ENCODE measurements at regions not wholly inside any gene's neighbourhood (a gene's known extent, or its start where the extent isn't known, plus 50 kb on each side); places are given as distances from the start of the nearest gene placed in this dataset.
"Not testable (repeated sequence)": the region's sequence is repeated elsewhere in the genome, so short reads cannot be mapped to it uniquely, and the experiment has no call there.

DNA sequence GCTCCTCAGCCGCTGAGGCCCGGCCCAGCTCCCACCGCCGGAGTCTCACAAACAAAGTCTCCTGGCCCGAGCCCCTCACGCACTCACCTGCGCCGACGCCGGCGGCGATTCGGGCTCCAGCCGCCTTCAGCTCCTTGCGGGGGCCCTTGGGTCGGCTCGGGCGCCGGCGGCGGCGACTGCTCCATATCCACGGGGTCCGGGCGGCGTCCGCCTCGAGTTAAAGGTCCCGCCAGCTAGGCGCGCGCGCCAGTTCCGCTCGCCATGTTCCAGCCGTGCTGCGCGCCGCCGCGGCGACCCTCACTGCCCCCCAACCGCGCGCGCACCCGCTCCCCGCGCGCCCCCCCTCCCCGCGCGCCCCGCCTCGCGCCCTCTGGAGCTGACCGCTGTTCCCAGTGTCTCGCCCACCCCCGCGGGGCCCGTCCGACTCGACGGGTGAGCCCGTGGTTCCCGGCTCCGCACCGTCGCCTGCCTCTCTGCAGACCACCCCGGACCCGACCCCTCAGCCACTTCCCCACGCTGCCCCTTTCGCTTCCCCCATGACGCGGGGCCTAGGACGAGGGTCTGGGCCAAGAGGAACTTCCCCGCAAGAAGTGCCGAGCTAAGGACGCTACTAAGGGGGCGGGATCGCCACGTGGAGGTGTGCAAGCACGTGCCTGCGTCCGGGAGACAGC lies 396.1 kb downstream of the ZNF33B start:
- H3F3A ChIP-seq (ENCODE audit: insufficient read depth, low read depth): no peaks in the 10 kb centered on the region
- H4K20me1 ChIP-seq (ENCODE audit: insufficient read depth): no peaks in the 10 kb centered on the region
- H2AFZ ChIP-seq: no peak overlapping the region
- DNase-seq: no peak
- no TSS peak for BruUV-seq (replicated peaks)
- intact Hi-C loops (cut with micrococcal nuclease; ENCODE audit: unreplicated experiment): no loop called here
- no peaks in the 10 kb centered on the region for H3K36me3 ChIP-seq (ENCODE audit: low read depth)
- TF ChIP-seq EZH2 (IDR thresholded peaks at IDR 0.05; ENCODE audit: low read depth): no peak
- TF ChIP-seq, protein P1, sequence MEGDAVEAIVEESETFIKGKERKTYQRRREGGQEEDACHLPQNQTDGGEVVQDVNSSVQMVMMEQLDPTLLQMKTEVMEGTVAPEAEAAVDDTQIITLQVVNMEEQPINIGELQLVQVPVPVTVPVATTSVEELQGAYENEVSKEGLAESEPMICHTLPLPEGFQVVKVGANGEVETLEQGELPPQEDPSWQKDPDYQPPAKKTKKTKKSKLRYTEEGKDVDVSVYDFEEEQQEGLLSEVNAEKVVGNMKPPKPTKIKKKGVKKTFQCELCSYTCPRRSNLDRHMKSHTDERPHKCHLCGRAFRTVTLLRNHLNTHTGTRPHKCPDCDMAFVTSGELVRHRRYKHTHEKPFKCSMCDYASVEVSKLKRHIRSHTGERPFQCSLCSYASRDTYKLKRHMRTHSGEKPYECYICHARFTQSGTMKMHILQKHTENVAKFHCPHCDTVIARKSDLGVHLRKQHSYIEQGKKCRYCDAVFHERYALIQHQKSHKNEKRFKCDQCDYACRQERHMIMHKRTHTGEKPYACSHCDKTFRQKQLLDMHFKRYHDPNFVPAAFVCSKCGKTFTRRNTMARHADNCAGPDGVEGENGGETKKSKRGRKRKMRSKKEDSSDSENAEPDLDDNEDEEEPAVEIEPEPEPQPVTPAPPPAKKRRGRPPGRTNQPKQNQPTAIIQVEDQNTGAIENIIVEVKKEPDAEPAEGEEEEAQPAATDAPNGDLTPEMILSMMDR (conservative IDR thresholded peaks at IDR 0.05): no peak
- no peaks in the 10 kb centered on the region for H3K9me2 ChIP-seq (ENCODE audit: insufficient read depth)
- no peaks in the 10 kb centered on the region for H3K79me2 ChIP-seq (ENCODE audit: low read depth)
- no peaks in the 10 kb centered on the region for H3K4me1 ChIP-seq (replicated peaks; ENCODE audit: insufficient read depth)
- H3K4me2 ChIP-seq: no peak overlapping the region
- no peak overlapping the region for H3K27ac ChIP-seq
- CTCF ChIA-PET: no interaction called here
- POLR2A ChIA-PET (ENCODE audit: unreplicated experiment): no interaction called here
- no peaks in the 10 kb centered on the region for H3K27me3 ChIP-seq (ENCODE audit: insufficient read depth, low read depth)
- H3K4me3 ChIP-seq: no peak overlapping the region
- no peaks in the 10 kb centered on the region for H3K9me3 ChIP-seq (ENCODE audit: insufficient read depth, low read depth)

DNA sequence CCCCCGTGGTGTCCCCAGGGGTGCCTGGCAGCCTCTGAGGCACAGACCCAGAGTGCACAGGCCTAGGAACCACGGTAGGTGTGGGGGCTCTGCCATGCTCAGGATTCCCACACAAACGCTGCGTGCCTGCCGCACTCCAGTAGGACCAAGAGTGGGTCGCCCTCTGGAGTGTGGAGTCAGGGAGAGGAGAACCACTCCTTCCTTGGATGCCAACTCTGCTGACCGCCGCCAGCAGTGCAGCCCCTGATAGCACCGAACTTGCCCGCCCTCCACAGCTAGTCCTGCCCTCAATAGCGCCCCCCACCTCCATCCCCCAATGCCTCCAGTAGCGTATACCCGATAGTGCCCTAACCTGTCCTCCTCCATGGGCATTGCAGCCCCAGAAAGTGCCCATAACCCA lies 402.0 kb downstream of the ZNF33B start:
- CTCF ChIA-PET; H3F3A ChIP-seq (ENCODE audit: insufficient read depth, low read depth); BruUV-seq (replicated peaks); intact Hi-C loops (cut with micrococcal nuclease; ENCODE audit: unreplicated experiment); H3K4me2 ChIP-seq; H3K4me3 ChIP-seq; H3K4me1 ChIP-seq (replicated peaks; ENCODE audit: insufficient read depth); H3K27ac ChIP-seq; DNase-seq; H4K20me1 ChIP-seq (ENCODE audit: insufficient read depth); H3K27me3 ChIP-seq (ENCODE audit: insufficient read depth, low read depth); H3K9me3 ChIP-seq (ENCODE audit: insufficient read depth, low read depth); H3K9me2 ChIP-seq (ENCODE audit: insufficient read depth); H3K36me3 ChIP-seq (ENCODE audit: low read depth); POLR2A ChIA-PET (ENCODE audit: unreplicated experiment); H3K79me2 ChIP-seq (ENCODE audit: low read depth); H2AFZ ChIP-seq: not testable (repeated sequence)

DNA sequence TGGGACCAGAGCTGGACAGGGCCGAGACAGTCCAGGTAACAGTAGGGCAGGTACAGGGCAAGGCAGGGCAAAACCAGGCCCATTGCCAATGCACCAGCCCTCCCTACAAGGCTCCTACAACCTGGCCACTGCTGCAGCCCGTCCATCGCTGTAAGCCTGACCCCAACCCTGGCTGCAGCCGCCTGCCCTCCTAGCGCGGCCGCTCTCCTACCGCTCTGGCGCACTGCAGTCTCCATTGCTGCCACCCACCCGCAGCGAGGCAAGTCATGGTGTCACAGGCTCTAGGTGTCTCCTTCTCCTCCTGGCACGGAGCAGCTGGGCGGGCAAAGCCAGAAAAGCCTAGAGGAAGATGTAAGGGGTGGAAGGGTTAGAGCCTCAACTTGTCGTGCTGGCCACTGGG lies 402.6 kb downstream of the ZNF33B start:
- H3K4me2 ChIP-seq; DNase-seq; H3K27me3 ChIP-seq (ENCODE audit: insufficient read depth, low read depth); H3K4me1 ChIP-seq (replicated peaks; ENCODE audit: insufficient read depth); H3K9me3 ChIP-seq (ENCODE audit: insufficient read depth, low read depth); BruUV-seq (replicated peaks); H4K20me1 ChIP-seq (ENCODE audit: insufficient read depth); H2AFZ ChIP-seq; H3K4me3 ChIP-seq; H3F3A ChIP-seq (ENCODE audit: insufficient read depth, low read depth); H3K79me2 ChIP-seq (ENCODE audit: low read depth); H3K36me3 ChIP-seq (ENCODE audit: low read depth); POLR2A ChIA-PET (ENCODE audit: unreplicated experiment); H3K9me2 ChIP-seq (ENCODE audit: insufficient read depth); intact Hi-C loops (cut with micrococcal nuclease; ENCODE audit: unreplicated experiment); CTCF ChIA-PET; H3K27ac ChIP-seq: not testable (repeated sequence)

DNA sequence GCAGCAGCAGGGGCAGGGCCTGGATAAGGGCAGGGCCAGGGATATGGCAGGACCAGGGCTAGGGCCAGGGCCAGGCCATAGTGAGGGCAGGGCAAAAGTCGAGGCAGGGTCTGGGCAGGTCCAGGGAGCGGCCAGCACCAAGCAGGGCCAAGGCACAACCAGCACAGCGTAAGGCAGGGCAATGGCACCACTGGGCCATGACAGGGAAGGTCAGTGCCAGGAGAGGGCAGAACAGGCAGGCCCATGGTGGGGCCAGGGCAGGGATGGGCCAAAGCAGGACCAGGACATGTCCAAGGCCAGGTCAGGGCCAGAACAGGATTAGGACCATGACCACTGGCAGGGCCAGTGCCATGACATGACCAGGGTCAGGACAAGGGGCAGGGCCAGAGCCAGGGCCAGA lies 403.1 kb downstream of the ZNF33B start:
- DNase-seq; intact Hi-C loops (cut with micrococcal nuclease; ENCODE audit: unreplicated experiment); BruUV-seq (replicated peaks): not testable (repeated sequence)

DNA sequence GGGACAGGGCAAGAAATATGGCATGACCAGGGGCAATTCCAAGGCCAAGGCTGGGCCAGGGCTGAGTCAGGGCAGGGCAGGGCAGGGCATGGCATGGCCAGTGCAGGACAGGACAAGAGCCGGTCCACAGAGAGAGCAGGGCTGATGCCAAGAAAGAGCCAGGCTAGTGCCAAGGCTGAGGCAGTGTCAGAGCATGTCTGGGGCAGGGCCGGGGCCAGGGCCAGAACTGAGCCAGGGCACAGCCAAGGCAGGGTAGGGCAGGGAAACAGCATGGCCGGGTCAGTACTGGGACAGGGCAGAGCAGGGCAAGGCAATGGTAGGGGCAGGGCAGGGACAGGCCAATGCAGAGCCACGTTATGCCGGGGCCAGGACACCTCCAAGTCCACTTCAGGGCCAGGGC lies 403.9 kb downstream of the ZNF33B start:
- BruUV-seq (replicated peaks); H3K4me1 ChIP-seq (replicated peaks; ENCODE audit: insufficient read depth); H3K9me3 ChIP-seq (ENCODE audit: insufficient read depth, low read depth); POLR2A ChIA-PET (ENCODE audit: unreplicated experiment); H3K36me3 ChIP-seq (ENCODE audit: low read depth); intact Hi-C loops (cut with micrococcal nuclease; ENCODE audit: unreplicated experiment); H2AFZ ChIP-seq; H4K20me1 ChIP-seq (ENCODE audit: insufficient read depth); H3K4me2 ChIP-seq; H3K27ac ChIP-seq; H3K27me3 ChIP-seq (ENCODE audit: insufficient read depth, low read depth); DNase-seq; CTCF ChIA-PET; H3K4me3 ChIP-seq; H3K79me2 ChIP-seq (ENCODE audit: low read depth); H3F3A ChIP-seq (ENCODE audit: insufficient read depth, low read depth); H3K9me2 ChIP-seq (ENCODE audit: insufficient read depth): not testable (repeated sequence)

More for the DNA sequence above, 403.1 kb downstream of the ZNF33B start:
- H3K27me3 ChIP-seq (ENCODE audit: insufficient read depth, low read depth); H3F3A ChIP-seq (ENCODE audit: insufficient read depth, low read depth); H3K79me2 ChIP-seq (ENCODE audit: low read depth); H3K9me3 ChIP-seq (ENCODE audit: insufficient read depth, low read depth); H3K4me2 ChIP-seq; H3K27ac ChIP-seq; H3K4me3 ChIP-seq; H3K9me2 ChIP-seq (ENCODE audit: insufficient read depth); H3K4me1 ChIP-seq (replicated peaks; ENCODE audit: insufficient read depth); POLR2A ChIA-PET (ENCODE audit: unreplicated experiment); H4K20me1 ChIP-seq (ENCODE audit: insufficient read depth); CTCF ChIA-PET; H3K36me3 ChIP-seq (ENCODE audit: low read depth); H2AFZ ChIP-seq: not testable (repeated sequence)

DNA sequence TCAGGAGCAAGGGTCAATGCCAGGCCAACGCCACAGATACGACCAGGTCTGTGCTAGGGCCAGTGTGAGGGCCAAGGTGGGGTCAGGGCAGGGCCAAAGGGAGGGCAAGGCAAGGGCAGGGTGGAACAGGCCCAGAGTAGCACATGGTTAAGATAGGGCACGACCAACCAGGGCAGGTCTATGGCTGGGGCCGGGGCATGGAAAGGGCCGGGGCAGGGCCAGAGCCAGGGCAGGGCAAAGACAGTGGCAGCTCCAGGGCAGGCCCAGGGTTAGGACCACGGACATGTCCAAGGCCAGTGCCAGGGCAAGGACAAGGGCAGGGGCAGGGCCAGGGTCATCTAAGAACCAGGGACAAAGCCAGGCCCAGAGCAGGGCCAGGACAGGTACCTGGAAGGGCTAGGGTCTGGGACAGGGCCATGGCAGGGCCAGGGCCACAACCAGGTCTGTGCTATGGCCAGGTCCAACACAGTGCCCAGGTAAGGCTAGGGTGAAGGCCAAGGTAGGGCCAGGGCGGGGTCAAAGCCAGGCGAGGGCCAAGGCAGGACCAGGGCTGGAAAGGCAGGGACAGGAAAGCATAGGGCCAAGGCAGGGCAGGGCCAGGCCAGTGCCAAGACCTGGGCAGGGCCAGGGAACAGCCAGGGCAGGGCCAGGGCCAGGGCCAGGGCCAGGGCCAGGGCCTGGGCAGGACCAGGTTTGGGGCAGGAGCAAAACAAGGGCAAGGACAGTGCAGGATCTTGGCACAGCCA lies 404.7 kb downstream of the ZNF33B start:
- H4K20me1 ChIP-seq (ENCODE audit: insufficient read depth); H3K9me2 ChIP-seq (ENCODE audit: insufficient read depth); POLR2A ChIA-PET (ENCODE audit: unreplicated experiment); H3K27me3 ChIP-seq (ENCODE audit: insufficient read depth, low read depth); DNase-seq; H3K27ac ChIP-seq; H2AFZ ChIP-seq; H3K4me1 ChIP-seq (replicated peaks; ENCODE audit: insufficient read depth); CTCF ChIA-PET; H3K79me2 ChIP-seq (ENCODE audit: low read depth); H3K9me3 ChIP-seq (ENCODE audit: insufficient read depth, low read depth); H3K36me3 ChIP-seq (ENCODE audit: low read depth); H3K4me3 ChIP-seq; BruUV-seq (replicated peaks); intact Hi-C loops (cut with micrococcal nuclease; ENCODE audit: unreplicated experiment); H3F3A ChIP-seq (ENCODE audit: insufficient read depth, low read depth); H3K4me2 ChIP-seq: not testable (repeated sequence)

Data from PC-9 (cell line).